NCI-H1092 treated with DMSO at 0.1 percent for 48 hours (cell line): ENCODE measurements at regions not wholly inside any gene's neighbourhood (a gene's known extent, or its start where the extent isn't known, plus 50 kb on each side); places are given as distances from the start of the nearest gene placed in this dataset.

Source experiments
- DNase-seq: peaks from one replicate; lab custom pipeline; 2025; lab: John Stamatoyannopoulos, UW

DNA sequence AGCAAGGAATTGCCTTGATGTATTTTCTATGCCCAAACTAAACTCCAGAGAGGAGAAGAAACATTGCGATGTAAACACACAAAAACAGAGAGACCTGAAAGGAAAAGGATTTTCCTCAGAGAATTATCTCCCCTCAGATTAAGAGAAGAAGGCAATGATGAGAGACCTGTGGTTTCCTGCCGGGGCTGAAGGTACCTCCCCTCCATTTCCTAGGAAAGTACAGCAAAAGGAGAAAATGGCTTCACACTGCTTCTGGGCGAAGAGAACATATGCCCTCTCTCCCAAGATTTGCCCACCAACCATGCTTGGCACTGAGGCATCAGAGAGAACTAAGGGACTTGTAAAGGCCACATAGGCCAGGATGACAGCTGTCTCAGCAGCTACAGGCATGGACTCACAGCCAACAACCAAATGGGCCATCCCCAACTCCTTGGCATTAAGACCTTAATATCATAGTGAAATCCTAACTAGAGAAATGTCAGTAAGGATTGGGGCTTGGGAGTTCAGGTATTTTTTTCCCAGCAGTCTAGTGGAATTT, 523.0 kb downstream of the PTPRC start:
- no peak for DNase-seq

DNA sequence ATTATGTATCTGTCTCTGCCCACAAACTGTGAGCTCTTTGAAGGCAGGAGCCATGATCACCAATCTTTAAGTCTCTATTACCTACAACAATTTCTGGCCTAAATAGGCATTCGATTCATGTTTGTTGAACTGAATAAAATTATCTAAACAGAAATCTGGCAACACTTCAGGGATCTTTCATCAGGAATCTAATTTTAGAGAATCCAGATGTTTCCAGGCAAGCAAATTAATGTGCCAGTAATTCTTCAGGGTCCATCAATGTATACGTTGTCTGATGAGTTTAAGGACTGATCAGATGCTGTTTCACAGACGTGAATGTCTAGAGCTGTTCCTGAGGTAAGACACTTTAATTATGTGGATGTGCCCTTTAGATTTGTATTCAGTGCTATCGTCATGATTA, 524.4 kb downstream of the PTPRC start:
- no peak for DNase-seq

DNA sequence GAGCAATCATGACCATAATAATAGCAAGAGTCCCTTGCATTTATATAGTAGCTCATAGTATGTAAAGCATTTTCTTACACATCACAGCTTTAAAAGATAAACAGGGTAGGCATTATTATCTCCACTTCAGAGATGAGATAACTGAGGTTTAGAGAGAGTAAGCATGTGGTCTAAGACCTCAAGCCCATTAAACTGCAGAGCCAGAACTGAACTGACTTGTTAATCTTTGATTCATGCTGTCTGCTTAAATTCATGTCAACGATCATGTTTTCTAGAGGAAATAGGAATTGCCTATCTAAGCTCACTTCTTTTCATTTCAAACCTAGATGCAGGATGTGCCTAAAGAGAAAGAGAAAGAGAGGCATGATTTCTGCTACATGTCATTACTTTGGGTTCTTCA, 524.8 kb downstream of the PTPRC start:
- DNase-seq, result no peak

DNA sequence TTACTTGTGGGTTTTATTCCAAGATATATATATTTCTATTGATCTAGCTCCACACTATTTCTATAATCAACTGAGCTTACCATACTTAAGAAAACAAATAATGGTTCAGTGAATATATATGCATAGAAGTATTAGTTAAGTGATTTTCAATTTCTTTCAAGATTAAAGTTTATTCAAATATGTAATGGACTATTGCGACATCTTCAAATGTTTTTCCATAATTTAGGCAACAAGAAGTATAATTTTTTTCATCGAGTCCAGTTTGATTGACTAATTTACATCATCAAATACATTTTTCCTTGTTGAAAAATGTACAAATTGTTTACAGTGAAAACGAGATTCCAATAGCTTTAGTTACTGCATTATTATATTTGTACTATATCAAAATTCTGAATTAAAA, 528.6 kb downstream of the PTPRC start:
- no peak for DNase-seq

DNA sequence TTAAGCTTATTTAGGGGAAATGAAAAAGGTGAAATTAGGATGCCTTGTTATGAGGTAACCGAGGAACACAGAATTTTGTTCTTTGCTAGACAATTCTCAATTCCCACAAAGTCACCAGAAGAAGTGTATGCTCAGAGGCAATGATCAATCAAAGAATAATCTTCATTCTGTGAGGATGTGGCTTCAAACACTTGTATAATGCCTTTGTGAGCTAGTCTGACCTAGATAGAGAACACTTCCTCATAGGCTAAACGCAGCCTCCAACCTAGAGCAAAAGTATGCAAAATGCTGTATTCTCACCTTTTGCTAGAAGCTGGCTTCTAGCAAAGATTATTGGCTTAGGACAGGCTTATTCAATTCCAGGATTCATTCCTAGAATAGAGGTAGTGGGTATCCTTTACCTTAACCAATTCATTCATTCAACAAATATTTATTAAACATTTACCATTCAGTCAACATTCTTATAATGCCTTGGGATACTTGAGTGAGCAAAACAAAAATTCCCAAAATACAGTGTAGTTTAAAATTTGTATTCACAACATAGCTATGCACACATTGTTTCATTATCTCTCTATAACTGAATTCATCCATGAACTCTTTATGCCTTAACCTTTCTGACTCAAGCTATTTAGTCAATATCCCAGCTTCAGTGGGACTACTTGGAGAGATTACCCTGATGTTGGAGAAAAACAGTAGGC, 530.2 kb downstream of the PTPRC start:
- DNase-seq, result no peak

DNA sequence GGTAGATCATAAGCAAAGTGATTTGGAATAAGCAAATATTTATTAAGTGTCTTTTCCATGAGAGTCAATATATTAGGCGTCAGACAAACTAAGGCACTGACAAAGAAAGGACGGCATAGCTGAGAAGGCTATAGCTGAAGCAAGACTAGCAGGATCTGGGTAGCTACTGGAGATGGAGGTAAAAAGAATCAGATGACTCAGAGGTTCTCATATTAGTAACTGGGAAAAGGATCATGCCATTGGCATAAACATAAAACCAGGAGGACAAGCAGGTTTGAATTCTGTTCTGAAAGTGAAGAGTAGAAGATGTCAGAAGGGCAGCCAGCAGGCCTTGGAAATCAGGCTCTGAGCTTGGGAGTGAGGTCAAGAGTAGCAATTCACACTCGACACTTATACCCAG, 531.9 kb downstream of the PTPRC start:
- no peak for DNase-seq

DNA sequence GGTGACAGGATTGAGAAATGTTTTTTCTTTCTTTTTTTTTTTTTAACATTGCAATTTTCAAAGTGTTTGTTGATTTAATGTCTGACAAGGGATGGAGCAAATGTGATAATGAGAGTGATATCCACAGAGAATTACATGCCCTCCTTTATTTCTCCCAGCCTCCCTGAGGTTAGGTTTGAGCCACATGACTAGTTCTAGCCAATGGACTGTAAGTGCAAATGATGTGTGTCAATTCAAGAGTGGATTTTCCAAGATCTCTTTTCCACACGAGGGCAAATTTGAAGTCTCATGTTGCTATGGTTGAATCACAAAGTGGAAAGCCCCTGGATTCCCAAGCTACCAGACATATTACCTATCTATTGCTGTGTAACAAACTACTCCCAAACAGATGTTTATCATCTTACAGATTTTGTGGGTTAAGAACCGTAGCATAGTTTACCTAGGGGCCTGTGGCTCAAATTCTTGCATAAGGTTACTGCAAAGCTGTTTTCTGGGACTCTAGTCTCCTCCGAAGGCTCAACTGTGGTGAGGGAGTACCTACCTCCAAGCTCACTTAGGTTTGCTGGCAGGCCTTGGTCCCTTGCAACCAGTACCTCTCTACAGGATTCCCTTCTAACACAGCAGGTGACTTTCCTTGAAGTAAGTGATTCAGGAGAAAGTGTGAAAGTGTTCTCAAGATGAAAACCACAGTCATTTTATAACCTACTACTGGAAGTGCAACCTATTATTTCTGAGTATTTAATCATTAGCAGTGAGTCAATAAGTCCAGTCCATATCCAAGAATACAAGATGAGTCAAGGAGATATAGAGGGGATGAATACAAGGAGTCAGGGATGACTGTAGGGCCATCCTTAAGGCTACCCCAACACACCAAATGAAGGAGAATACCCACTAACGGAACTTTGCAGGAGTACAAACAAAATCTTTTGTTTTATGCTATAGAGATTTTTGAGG, 533.6 kb downstream of the PTPRC start:
- DNase-seq, result no peak

DNA sequence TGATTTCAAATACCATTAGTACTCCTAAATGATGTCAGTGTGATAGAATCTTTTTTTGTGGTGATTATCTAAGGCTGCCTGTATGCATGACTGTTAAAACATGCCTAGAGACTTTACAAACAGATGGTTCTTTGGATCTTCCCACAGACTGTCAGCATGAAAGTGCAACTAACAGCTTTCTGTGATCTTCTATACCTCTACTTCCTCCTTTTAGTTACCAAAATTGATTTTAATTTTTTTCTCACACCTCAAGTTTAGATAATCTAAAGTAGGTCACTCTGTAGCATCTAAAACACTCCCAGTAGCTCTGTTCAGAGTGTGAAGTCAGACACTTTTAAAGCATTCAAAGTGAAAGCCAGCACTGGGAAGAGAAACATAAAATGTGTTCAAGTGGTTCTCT, 534.5 kb downstream of the PTPRC start:
- DNase-seq, result no peak

DNA sequence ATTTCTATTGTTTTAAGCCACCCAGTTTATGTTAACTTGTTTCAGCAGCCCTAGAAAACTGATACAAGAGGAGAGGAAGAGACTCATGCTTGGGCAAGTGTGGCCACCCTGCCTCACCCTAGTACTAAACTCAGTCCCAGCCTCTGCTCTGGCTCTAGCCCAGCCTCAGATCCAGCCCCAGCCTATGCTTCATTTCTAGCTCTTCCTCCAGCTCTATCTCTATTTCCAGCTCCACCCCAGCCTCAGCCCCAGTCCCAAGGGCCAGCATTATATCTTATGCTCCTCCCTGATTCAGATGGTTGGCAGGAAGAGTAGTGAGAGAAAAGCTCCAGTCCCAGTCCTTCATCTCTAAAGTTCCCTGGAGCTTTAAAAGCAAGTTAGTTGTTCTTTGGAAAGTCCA, 535.5 kb downstream of the PTPRC start:
- DNase-seq, result no peak

DNA sequence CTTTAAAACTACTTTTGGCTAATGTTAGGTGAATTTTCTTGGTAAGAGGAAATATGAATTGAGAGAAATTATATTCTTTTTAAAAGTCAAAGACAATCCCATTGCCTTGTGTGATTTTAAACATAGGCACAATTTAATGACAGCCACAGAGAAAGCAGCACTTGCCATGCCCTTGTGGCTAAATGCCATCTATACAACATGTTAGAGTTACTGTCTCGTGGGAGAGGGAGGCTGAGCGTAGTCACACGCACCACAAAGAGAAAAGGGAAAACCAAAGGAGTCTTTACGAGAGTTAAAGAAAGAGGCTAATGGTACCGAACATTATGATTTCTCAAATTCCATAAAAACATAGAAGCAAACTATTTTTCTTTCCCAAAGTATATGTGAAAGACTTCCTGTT, 537.9 kb downstream of the PTPRC start:
- DNase-seq, result no peak

DNA sequence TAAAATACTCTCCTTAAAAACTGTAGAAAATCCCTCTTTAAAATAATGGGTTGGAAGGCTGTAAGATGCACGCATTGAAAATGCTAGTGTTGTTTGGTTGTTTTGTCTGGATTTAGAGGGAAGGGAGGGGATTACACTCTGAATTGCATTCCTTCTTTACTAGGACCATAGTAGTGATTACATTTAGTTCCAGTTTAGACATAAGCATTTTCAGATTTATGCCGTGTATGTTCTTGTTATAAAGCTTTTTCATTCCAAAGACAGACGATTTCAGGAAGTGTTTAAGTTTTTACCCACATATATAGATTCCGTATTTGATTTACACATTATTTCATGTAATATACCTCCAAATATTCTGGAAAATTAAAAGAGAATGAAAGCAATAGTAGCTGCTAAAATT, 538.4 kb downstream of the PTPRC start:
- DNase-seq, result no peak

DNA sequence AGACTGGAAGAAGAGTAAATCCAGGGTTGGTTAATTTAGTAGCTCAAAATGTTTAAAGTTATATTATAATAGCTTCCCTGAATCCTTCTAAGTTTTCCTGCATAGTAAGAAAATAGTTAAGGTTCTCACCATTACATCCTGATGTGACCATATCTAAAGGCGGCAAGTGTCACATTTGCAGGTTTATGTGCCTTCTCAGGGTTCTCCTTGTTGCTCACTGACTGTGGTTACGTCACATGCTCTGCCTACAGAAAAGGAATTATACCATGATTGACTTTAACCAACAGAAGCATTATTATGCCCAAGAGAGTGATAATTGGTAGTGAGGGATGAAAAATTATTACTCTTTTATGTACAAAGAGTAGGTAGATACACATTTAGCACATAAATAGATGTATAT, 539.8 kb downstream of the PTPRC start:
- no peak for DNase-seq

DNA sequence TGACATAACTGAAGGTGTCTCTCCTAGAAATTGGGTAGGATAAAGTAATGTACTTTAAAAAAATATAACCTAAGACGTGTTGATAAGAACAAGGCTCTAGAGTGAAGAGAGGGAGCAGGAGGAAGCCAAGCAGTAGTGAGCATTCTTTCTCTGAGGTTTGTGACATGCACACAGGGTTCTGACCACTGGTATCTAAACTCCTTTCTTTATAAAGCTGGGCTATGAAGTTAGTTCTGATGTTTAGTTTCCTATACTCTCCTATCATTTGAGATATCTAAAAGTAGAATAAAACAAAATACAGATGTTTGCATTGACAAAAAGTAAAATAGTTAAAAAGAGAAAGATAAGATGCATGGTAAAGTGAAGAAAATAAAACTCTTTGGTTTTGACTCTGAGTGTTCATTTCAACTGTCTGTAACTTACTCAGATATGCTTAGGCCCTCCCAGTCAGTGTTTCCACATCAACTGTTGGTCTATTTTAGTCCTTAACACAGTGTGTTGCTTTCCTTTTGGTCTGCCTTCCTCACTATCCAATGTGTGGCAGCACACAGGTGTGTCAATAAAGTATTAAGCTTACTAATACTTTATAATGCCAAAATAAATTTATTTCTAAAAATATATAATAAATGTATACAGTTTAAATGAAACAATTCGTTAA, 543.5 kb downstream of the PTPRC start:
- DNase-seq, result no peak

DNA sequence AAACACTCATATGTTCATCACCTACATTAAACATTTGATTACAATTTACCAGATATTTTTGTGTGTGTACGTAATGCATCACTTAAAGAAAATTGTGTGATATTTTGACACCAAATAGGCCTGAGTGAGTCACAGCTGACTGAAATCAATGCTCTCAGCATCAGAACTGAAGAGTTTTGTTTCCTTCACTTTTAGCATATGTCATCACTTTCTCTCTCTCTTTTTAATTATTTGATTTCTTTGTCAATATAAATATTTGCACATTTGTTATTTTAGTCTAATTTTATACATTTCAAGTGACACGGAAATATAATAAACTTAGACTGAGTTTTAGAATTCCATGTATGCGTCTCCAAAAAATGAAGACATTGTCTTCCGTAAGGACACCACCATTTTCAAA, 545.3 kb downstream of the PTPRC start:
- DNase-seq, result no peak

DNA sequence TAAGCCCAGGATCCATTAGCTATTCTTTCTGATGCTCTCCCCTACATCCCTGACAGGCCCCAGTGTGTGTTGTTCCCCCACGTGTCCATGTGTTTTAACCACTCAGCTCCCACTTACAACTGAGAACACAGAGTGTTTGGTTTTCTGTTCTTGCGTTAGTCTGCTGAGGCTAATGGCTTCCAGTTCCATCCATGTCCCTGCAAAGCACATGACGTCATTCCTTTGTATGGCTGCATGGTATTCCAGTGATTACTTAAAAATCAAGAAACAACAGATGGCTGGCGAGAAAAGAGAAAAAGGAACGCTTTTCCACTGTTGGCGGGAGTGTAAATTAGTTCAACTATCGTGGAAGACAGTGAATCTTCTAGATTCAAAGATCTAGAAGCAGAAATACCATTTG, 556.0 kb downstream of the PTPRC start:
- DNase-seq, result no peak

DNA sequence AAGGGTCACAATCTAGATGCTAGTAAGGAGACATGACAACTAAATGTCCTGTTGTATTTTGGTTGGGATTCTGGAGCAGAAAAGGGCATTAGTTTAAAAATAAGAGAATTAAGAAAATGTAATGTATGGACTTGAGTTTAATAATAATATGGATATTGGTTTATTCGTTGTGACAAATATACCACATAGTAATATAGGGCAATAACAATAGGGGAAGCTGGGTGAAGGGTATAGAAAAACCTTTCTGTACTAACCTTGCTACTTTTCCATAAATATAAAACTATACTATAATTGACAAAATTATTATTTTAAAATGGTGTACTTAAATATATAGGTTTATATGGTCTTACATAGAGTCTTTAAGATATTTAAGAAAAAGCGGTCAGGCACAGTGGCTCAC, 558.9 kb downstream of the PTPRC start:
- no peak for DNase-seq

DNA sequence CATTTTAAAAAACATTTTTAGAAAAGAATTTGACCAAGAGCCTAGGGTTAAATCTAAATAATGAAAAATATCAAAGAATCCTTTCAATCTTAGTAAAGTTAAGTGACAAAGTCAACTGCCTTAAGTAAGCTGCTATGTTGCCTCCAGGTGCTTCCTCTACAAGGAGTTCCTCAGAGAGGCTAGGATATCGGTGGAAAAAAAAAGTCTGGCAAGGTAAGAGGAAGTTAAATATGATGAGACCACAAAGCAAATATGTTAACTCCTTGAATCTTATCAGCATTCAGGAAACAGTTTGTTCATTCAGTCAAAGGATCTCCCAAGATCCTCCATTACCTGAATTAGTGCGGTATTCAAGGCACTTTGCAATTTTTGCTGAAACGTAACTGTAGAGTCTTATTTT, 563.5 kb downstream of the PTPRC start:
- DNase-seq, result no peak

DNA sequence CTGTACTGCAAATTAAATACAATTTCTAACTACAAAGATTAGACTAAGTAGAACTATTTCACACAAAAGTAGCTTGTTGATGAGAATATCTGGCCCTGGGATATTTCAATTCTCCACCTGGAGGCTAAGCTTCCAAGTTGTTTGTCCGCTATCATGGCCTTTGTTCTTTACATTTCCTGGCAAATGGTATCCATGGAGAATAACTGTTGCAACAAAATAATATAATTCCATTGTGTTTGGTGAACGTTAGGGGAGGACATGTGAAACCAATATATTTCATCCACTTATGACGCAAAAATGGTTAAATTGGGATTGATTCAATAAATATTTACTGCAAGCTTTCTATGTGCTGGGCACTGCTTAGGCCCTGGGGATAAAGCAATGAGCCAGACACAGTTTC, 565.4 kb downstream of the PTPRC start:
- no peak for DNase-seq

DNA sequence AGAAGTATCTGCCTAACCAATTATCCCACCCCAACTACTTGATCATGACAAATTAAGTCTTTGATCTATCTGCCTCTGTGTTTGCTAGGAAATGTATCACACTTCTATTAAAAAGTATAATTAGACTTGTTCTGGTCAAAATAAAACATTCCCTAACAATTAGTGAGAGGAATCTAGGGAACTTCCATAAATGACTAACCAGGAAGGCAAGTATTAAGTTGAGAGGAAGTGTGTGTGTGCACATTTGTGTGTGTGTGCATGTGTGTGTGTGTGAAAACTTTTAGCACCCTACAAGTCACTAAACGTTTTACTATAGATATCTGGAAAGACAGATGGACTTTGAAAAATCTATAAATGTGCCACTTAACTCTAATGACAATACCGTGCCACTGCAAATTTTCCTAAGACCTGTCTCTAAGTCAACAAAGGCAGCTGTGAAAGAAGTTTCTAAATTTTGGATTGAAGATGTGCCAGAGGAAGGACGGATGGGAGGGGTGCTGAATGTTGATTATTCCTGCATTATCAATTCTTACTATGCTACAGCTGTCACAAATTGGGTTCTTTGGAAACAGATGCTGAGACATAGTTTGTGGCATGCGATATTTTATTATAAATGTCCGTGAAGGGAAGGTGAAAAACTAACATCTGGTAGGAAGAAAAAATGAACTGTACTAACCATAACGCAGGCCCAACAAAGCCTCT, 567.1 kb downstream of the PTPRC start:
- DNase-seq, result no peak

DNA sequence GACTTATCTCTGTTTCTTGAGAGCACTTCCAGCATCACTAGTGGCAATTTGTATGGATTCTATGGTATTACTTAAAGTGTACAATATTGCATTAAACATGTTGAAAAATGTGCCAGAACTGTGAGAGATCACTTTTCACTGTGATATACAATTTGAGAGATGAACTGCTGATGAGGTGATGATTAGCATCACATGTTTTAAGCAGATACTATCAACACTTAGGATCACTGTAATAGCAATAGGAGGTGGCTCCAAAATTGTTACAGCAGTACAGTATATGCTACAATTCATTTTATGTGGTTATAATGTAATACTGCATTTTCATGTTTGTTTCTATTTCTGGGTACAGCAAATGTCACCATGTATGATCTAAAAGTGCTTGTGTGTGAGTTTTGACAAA, 570.0 kb downstream of the PTPRC start:
- DNase-seq, result no peak

DNA sequence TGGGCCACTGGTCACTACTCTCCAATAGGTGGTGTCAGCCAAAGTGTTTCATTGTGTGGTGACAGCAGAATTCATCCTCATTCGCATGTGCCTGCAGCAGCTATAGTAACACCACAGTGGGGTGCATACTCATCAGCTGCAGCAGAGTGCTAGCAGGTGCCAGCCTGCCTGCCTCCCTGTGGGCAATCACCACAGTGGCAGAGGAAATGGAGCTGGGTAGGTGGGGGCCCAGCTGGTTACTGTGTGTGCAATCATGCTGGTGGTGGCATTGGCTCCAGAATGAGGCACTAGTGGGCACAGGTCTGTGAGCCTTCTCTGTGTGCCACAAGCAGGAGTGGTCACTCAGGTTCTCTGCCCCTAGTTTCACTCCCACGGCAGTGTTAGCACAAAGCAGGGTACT, 579.2 kb downstream of the PTPRC start:
- no peak for DNase-seq

DNA sequence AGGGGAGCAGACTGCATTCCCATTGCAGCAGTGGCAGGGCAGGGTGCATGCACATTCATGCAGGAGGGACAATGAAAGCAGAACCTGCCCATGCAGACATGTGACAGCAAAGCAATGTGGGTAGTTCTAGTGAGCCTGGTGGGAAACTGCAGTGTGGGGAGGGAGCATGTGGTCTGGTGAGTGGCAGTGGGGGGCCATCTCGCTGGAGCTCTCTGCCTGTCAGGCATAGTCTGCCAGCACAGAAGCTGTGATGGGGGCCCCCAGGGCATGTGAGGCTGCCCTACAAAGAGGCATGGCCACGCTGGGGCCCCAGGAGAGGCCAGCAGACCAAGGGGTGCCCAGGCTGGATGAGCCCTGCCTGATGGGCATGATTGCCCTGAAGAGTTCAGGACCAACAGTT, 579.7 kb downstream of the PTPRC start:
- DNase-seq, result no peak
